Progenitor cell of endocrine pancreas (in vitro differentiated cells): ENCODE measurements at regions not wholly inside any gene's neighbourhood (a gene's known extent, or its start where the extent isn't known, plus 50 kb on each side); places are given as distances from the start of the nearest gene placed in this dataset.

Experiments used
- DNase-seq: peaks from one replicate; pipeline ENCODE4 v3.0.0; 2021; ENCODE audit warnings: low spot score; ENCODE audit not compliant: unreplicated experiment
- H3K27ac Mint-ChIP-seq: 2 replicates; pipeline ENCODE4 v1.8.0; 2021; ENCODE audit warnings: mild to moderate bottlenecking, moderate library complexity, mixed read lengths
- H3K27me3 Mint-ChIP-seq: 2 replicates; pipeline ENCODE4 v1.8.0; 2021; ENCODE audit warnings: mixed read lengths
- H3K36me3 Mint-ChIP-seq: 2 replicates; pipeline ENCODE4 v1.8.0; 2022; ENCODE audit warnings: mixed read lengths; ENCODE audit not compliant: insufficient read depth
- H3K4me1 Mint-ChIP-seq: 2 replicates; pipeline ENCODE4 v1.8.0; 2021; ENCODE audit warnings: low read depth, mixed read lengths
- H3K4me3 Mint-ChIP-seq: 2 replicates; pipeline ENCODE4 v1.8.0; 2021; ENCODE audit warnings: low read depth, mild to moderate bottlenecking, moderate library complexity, mixed read lengths
- H3K9me3 Mint-ChIP-seq: 2 replicates; pipeline ENCODE4 v1.8.0; 2021; ENCODE audit warnings: low read depth, mixed read lengths
- TF ChIP-seq, protein P1 (sequence below): fragments of 200-600 bp; sonication (generic); IDR thresholded peaks from one replicate; pipeline ENCODE4 v1.5.0; 2021; ENCODE audit warnings: antibody characterized with exemption, mild to moderate bottlenecking; ENCODE audit not compliant: unreplicated experiment

GRCh38 chr1:36696261-36696940 is 213.7 kb upstream of the CSF3R start:
- H3K4me1 Mint-ChIP-seq, result no peaks in the 10 kb centered on the region
- no peak for DNase-seq
- H3K9me3 Mint-ChIP-seq, result no peaks in the 10 kb centered on the region
- TF ChIP-seq, protein P1, sequence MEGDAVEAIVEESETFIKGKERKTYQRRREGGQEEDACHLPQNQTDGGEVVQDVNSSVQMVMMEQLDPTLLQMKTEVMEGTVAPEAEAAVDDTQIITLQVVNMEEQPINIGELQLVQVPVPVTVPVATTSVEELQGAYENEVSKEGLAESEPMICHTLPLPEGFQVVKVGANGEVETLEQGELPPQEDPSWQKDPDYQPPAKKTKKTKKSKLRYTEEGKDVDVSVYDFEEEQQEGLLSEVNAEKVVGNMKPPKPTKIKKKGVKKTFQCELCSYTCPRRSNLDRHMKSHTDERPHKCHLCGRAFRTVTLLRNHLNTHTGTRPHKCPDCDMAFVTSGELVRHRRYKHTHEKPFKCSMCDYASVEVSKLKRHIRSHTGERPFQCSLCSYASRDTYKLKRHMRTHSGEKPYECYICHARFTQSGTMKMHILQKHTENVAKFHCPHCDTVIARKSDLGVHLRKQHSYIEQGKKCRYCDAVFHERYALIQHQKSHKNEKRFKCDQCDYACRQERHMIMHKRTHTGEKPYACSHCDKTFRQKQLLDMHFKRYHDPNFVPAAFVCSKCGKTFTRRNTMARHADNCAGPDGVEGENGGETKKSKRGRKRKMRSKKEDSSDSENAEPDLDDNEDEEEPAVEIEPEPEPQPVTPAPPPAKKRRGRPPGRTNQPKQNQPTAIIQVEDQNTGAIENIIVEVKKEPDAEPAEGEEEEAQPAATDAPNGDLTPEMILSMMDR, result no peak
- no peak overlapping the region for H3K4me3 Mint-ChIP-seq
- H3K36me3 Mint-ChIP-seq, result no peaks in the 10 kb centered on the region
- H3K27ac Mint-ChIP-seq, result no peak overlapping the region
- H3K27me3 Mint-ChIP-seq, result peaks cover 58% of the 10 kb centered on the region

DNA sequence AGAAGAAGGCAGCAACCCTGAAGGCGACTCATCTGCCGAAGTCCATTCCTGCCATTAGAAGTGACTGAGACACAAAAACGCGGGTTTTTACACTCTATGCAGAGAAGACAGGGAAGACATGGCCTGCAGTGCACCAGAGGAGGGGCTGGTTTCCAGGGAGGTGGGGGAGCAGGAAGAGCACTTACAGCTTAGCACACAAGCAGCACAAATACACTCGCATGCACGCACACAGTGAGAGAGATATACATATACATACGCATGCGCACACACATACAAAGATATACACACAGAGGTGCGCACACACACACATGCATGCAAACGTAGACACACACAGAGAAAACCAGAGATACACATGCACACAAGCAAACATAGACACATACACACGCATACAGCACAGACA is 210.9 kb upstream of the CSF3R start:
- Mint-ChIP-seq H3K4me1 (no peaks in the 10 kb centered on the region), H3K36me3 (no peaks in the 10 kb centered on the region), H3K9me3 (no peaks in the 10 kb centered on the region), H3K4me3 (no peak overlapping the region), H3K27ac (peak overlapping the region; percentile 15), H3K27me3 (peaks cover 41% of the 10 kb centered on the region)
- TF ChIP-seq, protein P1, result no peak
- DNase-seq, result no peak

DNA sequence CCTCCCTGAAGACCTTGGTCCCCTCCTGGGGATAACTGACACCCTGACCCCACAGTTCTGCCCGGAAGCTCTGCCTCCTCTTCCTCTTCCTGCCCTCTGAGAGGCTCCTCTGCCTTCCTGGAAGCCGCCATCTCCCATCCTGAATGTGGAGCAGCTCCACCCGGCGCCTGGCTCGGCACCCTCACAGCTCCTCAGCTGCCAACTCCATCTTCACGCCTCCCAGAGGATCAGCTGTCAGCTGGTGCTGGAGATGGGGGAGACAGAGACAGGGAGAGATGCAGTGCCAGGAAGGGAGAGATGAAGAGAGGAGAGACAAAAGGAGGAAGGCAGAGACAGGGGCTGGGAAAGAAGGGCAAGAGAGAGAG is 210.4 kb upstream of the CSF3R start:
- H3K4me1 Mint-ChIP-seq, result no peaks in the 10 kb centered on the region
- H3K36me3 Mint-ChIP-seq, result no peaks in the 10 kb centered on the region
- H3K9me3 Mint-ChIP-seq, result no peaks in the 10 kb centered on the region
- no peak overlapping the region for H3K4me3 Mint-ChIP-seq
- TF ChIP-seq, protein P1, result no peak
- peaks cover 37% of the 10 kb centered on the region for H3K27me3 Mint-ChIP-seq
- no peak for DNase-seq
- no peak overlapping the region for H3K27ac Mint-ChIP-seq

- Mint-ChIP-seq H3K27ac (no peak overlapping the region), H3K27me3 (peaks cover 41% of the 10 kb centered on the region), H3K4me1 (no peaks in the 10 kb centered on the region), H3K9me3 (no peaks in the 10 kb centered on the region), H3K4me3 (no peak overlapping the region), H3K36me3 (no peaks in the 10 kb centered on the region)
- TF ChIP-seq, protein P1, result no peak
- DNase-seq, result no peak
Observed at GRCh38 chr1:36692465-36693160, 209.9 kb upstream of the CSF3R start.

GRCh38 chr1:36691374-36691773 is 208.7 kb upstream of the CSF3R start:
- Mint-ChIP-seq H3K4me1 (no peaks in the 10 kb centered on the region), H3K27me3 (peaks cover 44% of the 10 kb centered on the region), H3K9me3 (no peaks in the 10 kb centered on the region), H3K36me3 (no peaks in the 10 kb centered on the region), H3K4me3 (no peak overlapping the region), H3K27ac (no peak overlapping the region)
- DNase-seq, result no peak
- TF ChIP-seq, protein P1, result no peak
